ENCODE measurements at regions not wholly inside any gene's neighbourhood (a gene's known extent, or its start where the extent isn't known, plus 50 kb on each side); places are given as distances from the start of the nearest gene placed in this dataset.

GRCh38 chr5:67416986-67417385 is 220.4 kb upstream of the CD180 start (continued):
- TF ChIP-seq REST (IDR thresholded peaks at IDR 0.05) (no peak), GABPA (IDR thresholded peaks at IDR 0.05 in 1 of 2, conservative IDR thresholded peaks at IDR 0.05 in 1 of 2) (no peak)

DNA sequence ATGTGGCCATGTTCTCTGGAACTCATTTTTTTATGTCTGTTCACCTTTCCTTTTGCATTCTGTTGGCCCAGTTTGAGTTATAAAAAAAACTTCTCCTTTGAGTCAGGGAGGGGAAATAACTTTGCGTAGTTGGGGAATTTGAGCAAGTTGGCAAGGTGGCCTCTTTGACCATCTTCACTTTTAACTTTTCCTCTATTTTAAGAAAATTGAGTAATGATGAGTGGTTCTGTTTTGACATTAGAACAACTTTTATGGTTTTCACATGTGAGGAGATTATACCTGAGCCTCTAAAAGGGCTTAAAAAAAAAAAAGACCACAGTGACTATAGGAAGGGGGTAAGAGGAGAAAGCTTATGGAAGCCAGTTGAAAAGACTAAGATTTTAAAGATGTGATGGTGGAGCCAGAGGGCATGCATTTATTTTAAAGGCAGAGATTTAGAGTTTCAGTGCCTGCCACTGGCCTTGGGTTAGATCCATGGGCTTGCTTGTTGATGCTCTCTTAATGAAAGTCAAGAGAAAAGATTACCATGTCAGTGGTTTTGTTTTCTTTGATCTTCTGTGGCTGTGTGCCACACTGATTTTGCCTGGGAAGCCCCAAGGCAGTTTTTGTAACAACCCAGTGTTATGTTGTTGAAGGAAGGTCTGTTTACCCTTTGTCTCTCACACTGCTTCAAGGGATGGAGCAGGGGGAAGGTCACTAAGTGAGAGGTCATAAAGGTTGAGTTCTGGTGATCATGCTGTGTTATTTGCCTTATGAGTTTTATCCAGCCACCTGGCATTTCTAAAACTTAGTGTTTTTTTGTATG is 219.7 kb upstream of the CD180 start:
- Histone ChIP-seq H3K4me1 (ENCODE audit: control insufficient read depth in 4 of 4, insufficient read depth in 4 of 4, low read length in 3 of 4) (no peaks in the 10 kb centered on the region), H3K36me3 (ENCODE audit: control insufficient read depth in 4 of 4, insufficient read depth in 3 of 4, low read depth in 1 of 4, low read length in 3 of 4) (no peaks in the 10 kb centered on the region), H3K27me3 (ENCODE audit: control insufficient read depth in 4 of 4, insufficient read depth in 4 of 4, low read length in 3 of 4) (no peaks in the 10 kb centered on the region), H3K4me3 (ENCODE audit: low read depth in 1 of 3, low read length in 3 of 3) (no peak overlapping the region), H3K9ac (ENCODE audit: low read depth in 1 of 2, low read length in 2 of 2) (no peak overlapping the region), H3K9me3 (ENCODE audit: control insufficient read depth in 4 of 4, low read length in 3 of 4) (no peaks in the 10 kb centered on the region), H3K27ac (ENCODE audit: low read depth in 1 of 2, low read length in 2 of 2) (no peak overlapping the region)
- no peak for DNase-seq (ENCODE audit: low spot score)
- WGBS = 89% methylated on average over 1 of the region's 1 CpG
- TF ChIP-seq ZBTB33 (IDR thresholded peaks at IDR 0.05) (no peak), HNF4G (IDR thresholded peaks at IDR 0.05) (no peak), MAX (IDR thresholded peaks at IDR 0.05) (no peak), RXRA (IDR thresholded peaks at IDR 0.05) (no peak), ATF3 (IDR thresholded peaks at IDR 0.05) (no peak), FOXA1 (IDR thresholded peaks at IDR 0.05) (no peak), FOXA2 (IDR thresholded peaks at IDR 0.05) (no peak), REST (IDR thresholded peaks at IDR 0.05) (no peak), YY1 (IDR thresholded peaks at IDR 0.05) (no peak), RAD21 (IDR thresholded peaks at IDR 0.05) (no peak), CTCF (IDR thresholded peaks at IDR 0.05; ENCODE audit: low read depth, low read length, missing input control) (no peak), GABPA (IDR thresholded peaks at IDR 0.05 in 1 of 2, conservative IDR thresholded peaks at IDR 0.05 in 1 of 2) (no peak), SP1 (IDR thresholded peaks at IDR 0.05) (no peak), NR2F2 (IDR thresholded peaks at IDR 0.05) (no peak), JUND (IDR thresholded peaks at IDR 0.05) (no peak), HNF4A (conservative IDR thresholded peaks at IDR 0.05) (no peak)

Measured in liver (tissue), 8 donors.